ENCODE measurements at regions not wholly inside any gene's neighbourhood (a gene's known extent, or its start where the extent isn't known, plus 50 kb on each side); places are given as distances from the start of the nearest gene placed in this dataset.

GRCh38 chr16:61370564-61370963 is 665.7 kb downstream of the CDH8 start:
- TF ChIP-seq CTCF (IDR thresholded peaks at IDR 0.05): no peak
- no peak for TF ChIP-seq USF2 (IDR thresholded peaks at IDR 0.05)
- no peak for TF ChIP-seq ELK1 (IDR thresholded peaks at IDR 0.05; ENCODE audit: low read depth, low read length)
